OCI-LY1 (cell line): ENCODE measurements at regions not wholly inside any gene's neighbourhood (a gene's known extent, or its start where the extent isn't known, plus 50 kb on each side); places are given as distances from the start of the nearest gene placed in this dataset.

ENCODE experiments used
- H2AFZ ChIP-seq: fragments of 200-600 bp; sonication (generic), shearing (Covaris generic); 2 replicates; pipeline ENCODE4 v1.6.0; 2014; ENCODE audit warnings: antibody characterized with exemption, mild to moderate bottlenecking, low read length
- H3F3A ChIP-seq: fragments of 200-600 bp; sonication (generic), shearing (Covaris generic); 2 replicates; pipeline ENCODE4 v1.6.0; 2014; ENCODE audit warnings: mild to moderate bottlenecking, antibody characterized with exemption, low read length, moderate library complexity; ENCODE audit not compliant: insufficient read depth
- H3K27ac ChIP-seq: fragments of 200-600 bp; sonication (generic); 2 replicates; pipeline ENCODE4 v1.5.1; 2014; ENCODE audit warnings: low read length, mixed run types, mild to moderate bottlenecking, low read depth; ENCODE audit not compliant: poor library complexity, severe bottlenecking
- H3K27me3 ChIP-seq: fragments of 200-600 bp; sonication (generic); 2 replicates; pipeline ENCODE4 v1.6.0; 2014; ENCODE audit warnings: antibody characterized with exemption, mild to moderate bottlenecking, low read length, moderate library complexity; ENCODE audit not compliant: insufficient read depth
- H3K36me3 ChIP-seq: fragments of 200-600 bp; sonication (generic); 2 replicates; pipeline ENCODE4 v1.6.1; 2014; ENCODE audit warnings: mild to moderate bottlenecking, antibody characterized with exemption, low read length, moderate library complexity, mixed read lengths; ENCODE audit not compliant: insufficient read depth
- H3K4me1 ChIP-seq: fragments of 200-600 bp; sonication (generic); 2 replicates; pipeline ENCODE4 v1.5.1; 2014; ENCODE audit warnings: mild to moderate bottlenecking, low read length, moderate library complexity; ENCODE audit not compliant: insufficient read depth, severe bottlenecking
- H3K4me2 ChIP-seq: fragments of 200-600 bp; sonication (generic), shearing (Covaris generic); 2 replicates; pipeline ENCODE4 v1.6.1; 2014; ENCODE audit warnings: low read length
- H3K4me3 ChIP-seq: fragments of 200-600 bp; sonication (generic); 2 replicates; pipeline ENCODE4 v1.5.1; 2014; ENCODE audit warnings: low read length, low read depth, mild to moderate bottlenecking, mixed read lengths; ENCODE audit not compliant: poor library complexity, severe bottlenecking
- H3K79me2 ChIP-seq: fragments of 200-600 bp; shearing (Covaris generic); 2 replicates; pipeline ENCODE4 v1.6.1; 2016; ENCODE audit warnings: mixed run types, low read length, mixed read lengths; ENCODE audit not compliant: insufficient read depth
- H3K9ac ChIP-seq: fragments of 200-600 bp; sonication (generic), shearing (Covaris generic); 2 replicates; pipeline ENCODE4 v1.6.1; 2014; ENCODE audit warnings: mild to moderate bottlenecking, low read length, mixed read lengths
- H3K9me2 ChIP-seq: fragments of 200-600 bp; sonication (generic), shearing (Covaris generic); 2 replicates; pipeline ENCODE4 v1.6.1; 2014; ENCODE audit warnings: low read depth, mild to moderate bottlenecking, low read length, mixed read lengths
- H3K9me3 ChIP-seq: fragments of 200-600 bp; shearing (Covaris generic); 2 replicates; pipeline ENCODE4 v1.6.1; 2014; ENCODE audit warnings: low read length, mixed read lengths
- H4K20me1 ChIP-seq: fragments of 200-600 bp; sonication (generic), shearing (Covaris generic); 2 replicates; pipeline ENCODE4 v1.6.0; 2016; ENCODE audit warnings: mild to moderate bottlenecking, low read length; ENCODE audit not compliant: insufficient read depth
- EZH2 ChIP-seq: fragments of 200-600 bp; sonication (generic), shearing (Covaris generic); IDR thresholded peaks from 2 replicates; pipeline ENCODE4 v1.8.0; 2017; ENCODE audit warnings: borderline replicate concordance, mixed run types, mild to moderate bottlenecking, antibody characterized with exemption, low read length, moderate library complexity, mixed read lengths
- TF ChIP-seq, protein P1 (sequence below): fragments of 200-600 bp; sonication (generic), shearing (Covaris generic); IDR thresholded peaks from 2 replicates; pipeline ENCODE4 v1.5.1; 2017; ENCODE audit warnings: mild to moderate bottlenecking, antibody characterized with exemption, low read length, moderate library complexity, mixed read lengths

DNA sequence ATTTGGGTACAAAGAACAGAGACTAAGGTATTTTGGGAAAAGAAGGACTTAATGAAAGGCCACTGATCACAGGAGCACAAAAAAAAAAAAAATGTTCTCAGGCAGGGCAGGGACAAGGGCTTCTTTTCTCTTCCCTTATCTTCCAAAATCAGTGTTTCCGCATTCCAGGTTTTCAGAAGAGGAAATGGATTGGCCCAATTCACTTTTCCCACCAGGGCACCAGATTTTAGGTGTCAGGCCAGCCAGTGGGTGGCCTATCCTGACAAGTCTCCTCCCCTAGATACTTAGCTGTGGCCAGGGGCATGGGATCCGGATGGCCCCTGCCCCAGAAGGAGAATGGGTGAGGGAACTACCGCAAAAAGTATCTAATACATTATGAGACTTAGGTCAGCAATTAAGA is 88.9 kb upstream of the WAC start:
- Histone ChIP-seq H4K20me1 (no peaks in the 10 kb centered on the region), H3F3A (no peaks in the 10 kb centered on the region), H3K4me3 (no peak overlapping the region), H3K36me3 (no peaks in the 10 kb centered on the region), H3K27ac (no peak overlapping the region), H3K27me3 (0 out of 2 replicates have a peak, but pooled peaks cover 3% of the 10 kb centered on the region), H3K9me2 (no peaks in the 10 kb centered on the region), H2AFZ (no peak overlapping the region), H3K4me2 (no peak overlapping the region), H3K9ac (no peak overlapping the region), H3K9me3 (no peaks in the 10 kb centered on the region), H3K79me2 (no peaks in the 10 kb centered on the region), H3K4me1 (no peaks in the 10 kb centered on the region)
- no peak for TF ChIP-seq EZH2
- TF ChIP-seq, protein P1, sequence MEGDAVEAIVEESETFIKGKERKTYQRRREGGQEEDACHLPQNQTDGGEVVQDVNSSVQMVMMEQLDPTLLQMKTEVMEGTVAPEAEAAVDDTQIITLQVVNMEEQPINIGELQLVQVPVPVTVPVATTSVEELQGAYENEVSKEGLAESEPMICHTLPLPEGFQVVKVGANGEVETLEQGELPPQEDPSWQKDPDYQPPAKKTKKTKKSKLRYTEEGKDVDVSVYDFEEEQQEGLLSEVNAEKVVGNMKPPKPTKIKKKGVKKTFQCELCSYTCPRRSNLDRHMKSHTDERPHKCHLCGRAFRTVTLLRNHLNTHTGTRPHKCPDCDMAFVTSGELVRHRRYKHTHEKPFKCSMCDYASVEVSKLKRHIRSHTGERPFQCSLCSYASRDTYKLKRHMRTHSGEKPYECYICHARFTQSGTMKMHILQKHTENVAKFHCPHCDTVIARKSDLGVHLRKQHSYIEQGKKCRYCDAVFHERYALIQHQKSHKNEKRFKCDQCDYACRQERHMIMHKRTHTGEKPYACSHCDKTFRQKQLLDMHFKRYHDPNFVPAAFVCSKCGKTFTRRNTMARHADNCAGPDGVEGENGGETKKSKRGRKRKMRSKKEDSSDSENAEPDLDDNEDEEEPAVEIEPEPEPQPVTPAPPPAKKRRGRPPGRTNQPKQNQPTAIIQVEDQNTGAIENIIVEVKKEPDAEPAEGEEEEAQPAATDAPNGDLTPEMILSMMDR = no peak

DNA sequence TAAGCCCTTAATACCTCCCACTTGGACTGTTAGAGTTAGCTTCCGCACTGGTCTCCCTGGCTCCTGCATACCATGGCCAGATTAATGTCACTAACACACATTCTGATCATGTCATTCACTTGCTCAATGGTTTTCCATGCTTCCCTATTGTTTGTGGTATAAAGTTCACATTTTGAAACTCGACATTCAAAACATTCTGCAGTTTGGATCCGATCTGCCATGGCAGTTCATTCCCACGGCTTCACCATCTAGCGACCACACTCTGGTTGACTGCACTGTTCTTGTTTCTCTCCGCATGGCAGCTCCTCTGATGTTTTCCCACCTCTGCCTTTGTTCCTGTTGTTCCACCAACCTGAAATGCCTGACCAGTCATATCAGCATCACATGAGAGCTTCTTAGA is 87.4 kb upstream of the WAC start:
- Histone ChIP-seq H3K9me2 (no peaks in the 10 kb centered on the region), H3K9ac (no peak overlapping the region), H3K4me2 (no peak overlapping the region), H4K20me1 (no peaks in the 10 kb centered on the region), H2AFZ (no peak overlapping the region), H3K36me3 (no peaks in the 10 kb centered on the region), H3F3A (no peaks in the 10 kb centered on the region), H3K27ac (no peak overlapping the region), H3K4me1 (no peaks in the 10 kb centered on the region), H3K9me3 (no peaks in the 10 kb centered on the region), H3K27me3 (0 out of 2 replicates have a peak, but pooled peaks cover 3% of the 10 kb centered on the region), H3K79me2 (no peaks in the 10 kb centered on the region), H3K4me3 (no peak overlapping the region)
- TF ChIP-seq EZH2 = no peak
- TF ChIP-seq, protein P1 = no peak

DNA sequence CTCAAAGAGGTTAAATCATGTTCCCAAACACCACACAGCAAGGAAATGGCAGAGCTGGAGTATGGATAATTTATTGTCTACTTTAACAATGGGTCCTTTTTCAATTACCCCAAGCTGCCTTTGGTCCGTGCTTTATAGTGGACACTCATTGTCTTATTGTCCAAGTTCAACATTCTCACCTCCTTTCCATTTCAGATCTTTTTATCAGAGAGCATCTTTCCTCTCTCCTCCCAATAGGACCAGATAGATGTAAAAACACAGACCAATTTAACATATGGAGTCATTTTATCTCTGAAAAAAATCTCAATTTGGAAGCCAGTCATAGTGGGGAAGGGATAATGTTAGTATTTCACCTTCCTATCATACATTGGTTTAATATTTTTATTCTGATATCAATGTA is 83.5 kb upstream of the WAC start:
- TF ChIP-seq, protein P1 = no peak
- no peak for TF ChIP-seq EZH2
- Histone ChIP-seq H3K27me3 (0 out of 2 replicates have a peak, but pooled peaks cover 3% of the 10 kb centered on the region), H3K9ac (no peak overlapping the region)

More for the DNA sequence above, 83.5 kb upstream of the WAC start:
- Histone ChIP-seq H3F3A (no peaks in the 10 kb centered on the region), H3K27ac (no peak overlapping the region), H3K9me3 (peaks cover 7% of the 10 kb centered on the region), H3K79me2 (no peaks in the 10 kb centered on the region), H3K36me3 (no peaks in the 10 kb centered on the region), H2AFZ (no peak overlapping the region), H3K4me3 (no peak overlapping the region), H4K20me1 (no peaks in the 10 kb centered on the region), H3K4me1 (no peaks in the 10 kb centered on the region), H3K9me2 (no peaks in the 10 kb centered on the region), H3K4me2 (no peak overlapping the region)
